Upper lobe of right lung (tissue), 1 donor: ENCODE measurements at regions not wholly inside any gene's neighbourhood (a gene's known extent, or its start where the extent isn't known, plus 50 kb on each side); places are given as distances from the start of the nearest gene placed in this dataset.

Experiments
- ATAC-seq: fragments of 200-7000 bp; cut with Tn5 transposase; one replicate; pipeline ENCODE4 v1.9.1; 2020; ENCODE audit warnings: mild to moderate bottlenecking, moderate library complexity
- DNase-seq: peaks from one replicate; pipeline ENCODE4 v3.0.0-alpha.2; 2020
- H3K27ac ChIP-seq: fragments of 200-600 bp; one replicate; pipeline ENCODE4 v1.8.0; 2022
- H3K27me3 ChIP-seq: fragments of 200-600 bp; one replicate; pipeline ENCODE4 v1.8.0; 2022; ENCODE audit warnings: mild to moderate bottlenecking
- H3K36me3 ChIP-seq: fragments of 200-600 bp; one replicate; pipeline ENCODE4 v1.8.0; 2022
- H3K4me1 ChIP-seq: fragments of 200-600 bp; one replicate; pipeline ENCODE4 v1.8.0; 2022
- H3K4me3 ChIP-seq: fragments of 200-600 bp; one replicate; pipeline ENCODE4 v1.8.0; 2022; ENCODE audit warnings: mild to moderate bottlenecking
- H3K9me3 ChIP-seq: fragments of 200-600 bp; one replicate; pipeline ENCODE4 v1.8.0; 2022
- CTCF ChIP-seq: fragments of 200-600 bp; IDR thresholded peaks from one replicate; pipeline ENCODE4 v1.8.0; 2022; ENCODE audit warnings: antibody characterized with exemption
- intact Hi-C: fragments of 100-400 bp; cut with DNase I; formaldehyde crosslinking; loops from one replicate; pipeline ENCODE4 v1.11.0; 2022
- donor health status: DM: no; HTN: yes; CAD: no; lungs with severe emphysema.

- Histone ChIP-seq H3K27me3 (no peaks in the 10 kb centered on the region), H3K4me3 (no peak overlapping the region), H3K9me3 (no peaks in the 10 kb centered on the region), H3K4me1 (no peaks in the 10 kb centered on the region), H3K36me3 (no peaks in the 10 kb centered on the region), H3K27ac (no peak overlapping the region)
- intact Hi-C loops, result no loop called here
- ATAC-seq (no peak), DNase-seq (no peak)
- TF ChIP-seq CTCF, result no peak
Observed at GRCh38 chr12:74959657-74960056, 250.0 kb downstream of the KCNC2 start.

- Histone ChIP-seq H3K36me3 (no peaks in the 10 kb centered on the region), H3K4me1 (no peaks in the 10 kb centered on the region), H3K27me3 (no peaks in the 10 kb centered on the region), H3K4me3 (no peak overlapping the region), H3K9me3 (no peaks in the 10 kb centered on the region), H3K27ac (no peak overlapping the region)
- no peak for ATAC-seq
- DNase-seq, result no peak
- intact Hi-C loops, result no loop called here
- TF ChIP-seq CTCF, result no peak
Observed at GRCh38 chr12:74963304-74963703, 246.3 kb downstream of the KCNC2 start.

DNA sequence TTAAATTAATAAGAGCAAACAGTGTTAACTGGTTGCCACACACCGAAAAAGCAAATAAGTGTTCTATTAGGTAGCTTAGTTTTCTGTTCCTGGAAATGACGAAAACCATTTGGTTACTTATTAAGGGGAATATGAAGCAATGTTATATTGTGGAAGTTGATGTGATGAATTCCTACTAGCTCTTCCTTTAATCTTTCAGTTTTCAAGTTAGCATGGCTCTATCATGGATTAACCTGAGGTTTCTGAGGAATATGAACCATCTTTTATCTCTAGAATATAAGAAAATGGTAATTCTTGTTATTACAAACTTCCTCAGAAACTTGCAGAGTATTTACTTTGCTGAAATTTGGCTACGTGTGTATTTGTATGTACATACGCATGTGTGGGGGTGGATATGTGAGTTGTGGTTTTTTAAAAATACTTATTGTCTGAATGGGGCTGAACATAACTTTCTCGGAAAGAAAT lies 245.7 kb downstream of the KCNC2 start:
- Histone ChIP-seq H3K27me3 (no peaks in the 10 kb centered on the region), H3K36me3 (no peaks in the 10 kb centered on the region), H3K9me3 (no peaks in the 10 kb centered on the region), H3K4me3 (no peak overlapping the region), H3K4me1 (no peaks in the 10 kb centered on the region), H3K27ac (no peak overlapping the region)
- TF ChIP-seq CTCF, result no peak
- ATAC-seq (peak; percentile 61), DNase-seq (no peak)
- intact Hi-C loops, result no loop called here

DNA sequence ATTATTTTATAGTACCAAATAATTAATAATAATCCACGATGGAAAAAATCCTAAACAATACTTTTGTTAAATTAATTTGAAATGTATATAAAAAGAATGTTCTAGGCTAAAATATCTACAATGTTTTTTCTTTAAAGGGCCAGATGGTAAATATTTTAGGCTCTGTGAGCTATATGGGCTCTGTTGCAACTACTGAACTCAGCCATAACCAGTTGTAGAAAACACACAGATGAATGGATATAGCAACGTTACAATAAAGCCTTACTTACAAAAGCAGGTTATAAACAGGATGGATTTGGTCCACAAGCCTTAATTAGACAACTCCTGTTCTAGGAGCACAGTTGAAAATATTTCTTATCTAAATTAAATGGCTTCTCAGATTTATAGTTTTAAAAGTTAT lies 245.2 kb downstream of the KCNC2 start:
- H3K4me3 ChIP-seq, result no peak overlapping the region
- no peak for TF ChIP-seq CTCF
- H3K9me3 ChIP-seq, result no peaks in the 10 kb centered on the region
- no peaks in the 10 kb centered on the region for H3K27me3 ChIP-seq
- intact Hi-C loops, result no loop called here
- no peak for ATAC-seq
- peak overlapping the region; percentile 32 for H3K27ac ChIP-seq
- H3K4me1 ChIP-seq, result no peaks in the 10 kb centered on the region
- DNase-seq, result no peak
- no peaks in the 10 kb centered on the region for H3K36me3 ChIP-seq

DNA sequence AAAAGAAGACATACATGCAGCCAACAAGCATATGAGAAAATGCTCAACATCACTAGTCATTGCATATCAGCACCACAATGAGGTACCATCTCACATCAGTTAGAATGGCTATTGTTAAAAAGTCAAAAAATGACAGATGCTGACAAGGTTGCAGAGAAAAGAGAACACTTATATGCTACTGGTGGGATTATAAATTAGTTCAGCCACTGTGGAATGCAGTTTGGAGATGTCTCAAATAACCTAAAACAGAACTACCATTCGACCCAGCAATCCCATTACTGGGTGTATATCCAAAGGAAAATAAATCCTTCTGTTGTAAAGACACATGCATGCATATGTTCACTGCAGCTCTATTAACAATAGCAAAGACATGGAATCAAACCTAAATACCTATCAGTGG lies 238.4 kb downstream of the KCNC2 start:
- DNase-seq (no peak), ATAC-seq (no peak)
- no peak for TF ChIP-seq CTCF
- Histone ChIP-seq H3K27ac (no peak overlapping the region), H3K4me3 (no peak overlapping the region), H3K4me1 (no peaks in the 10 kb centered on the region), H3K27me3 (no peaks in the 10 kb centered on the region), H3K9me3 (no peaks in the 10 kb centered on the region), H3K36me3 (no peaks in the 10 kb centered on the region)
- intact Hi-C loops, result no loop called here

DNA sequence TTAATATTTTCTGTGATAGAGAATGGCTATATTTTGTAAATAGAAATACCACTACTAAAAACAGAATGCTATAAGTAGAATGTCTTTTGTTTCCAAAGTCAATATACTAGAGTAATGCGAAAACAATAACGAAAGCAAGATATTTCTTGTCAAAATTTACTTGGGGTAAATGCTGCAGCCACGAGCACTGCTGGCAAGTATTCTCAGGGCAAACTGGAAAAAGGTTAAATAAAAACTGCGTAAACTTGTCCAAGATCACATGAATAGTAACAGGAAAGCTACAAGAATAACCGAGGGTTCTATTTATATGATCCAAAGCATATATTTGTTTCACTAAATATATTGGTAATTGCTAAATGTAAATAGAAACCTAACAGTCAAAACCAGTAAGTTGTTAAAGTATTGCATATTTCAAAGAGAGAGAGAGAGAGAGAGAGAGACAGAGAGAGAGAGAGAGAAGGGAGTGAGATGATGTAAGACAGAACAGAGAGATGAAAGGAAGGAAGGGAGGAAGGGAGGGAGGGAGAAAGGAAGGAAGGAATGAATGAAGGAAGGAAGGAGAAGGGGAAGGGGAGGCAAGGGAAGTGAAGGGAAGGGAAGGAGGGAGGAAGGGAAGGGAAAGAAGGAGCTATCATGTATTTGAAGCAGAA lies 231.7 kb downstream of the KCNC2 start:
- H3K9me3 ChIP-seq, result no peaks in the 10 kb centered on the region
- ATAC-seq, result no peak
- no peaks in the 10 kb centered on the region for H3K27me3 ChIP-seq
- no peak overlapping the region for H3K4me3 ChIP-seq
- no peak for TF ChIP-seq CTCF
- H3K27ac ChIP-seq, result no peak overlapping the region
- no peaks in the 10 kb centered on the region for H3K4me1 ChIP-seq
- H3K36me3 ChIP-seq, result no peaks in the 10 kb centered on the region
- no peak for DNase-seq
- intact Hi-C loops, result no loop called here
